OCI-LY7 (cell line): ENCODE measurements at regions not wholly inside any gene's neighbourhood (a gene's known extent, or its start where the extent isn't known, plus 50 kb on each side); places are given as distances from the start of the nearest gene placed in this dataset.

ENCODE experiments used
- BruUV-seq: library from RNA; stranded (reverse); fragments of 400-500 nt; replicated peaks from 2 replicates; lab custom pipeline; 2021; lab: Mats Ljungman, UMichigan
- CTCF ChIA-PET: fragments of 300-600 bp; sonication (Branson Sonifier 250); formaldehyde crosslinking; loops from one replicate; lab custom pipeline; 2022; ENCODE audit warnings: antibody characterized with exemption; ENCODE audit not compliant: unreplicated experiment; lab: Charles Lee
- POLR2A ChIA-PET: fragments of 300-600 bp; sonication (Branson Sonifier 250); formaldehyde crosslinking; loops from one replicate; lab custom pipeline; 2022; ENCODE audit warnings: antibody characterized with exemption; lab: Charles Lee
- DNase-seq: peaks from one replicate; pipeline ENCODE4 v3.0.0-alpha.2; 2015; ENCODE audit warnings: low spot score
- H2AFZ ChIP-seq: fragments of 200-600 bp; sonication (generic), shearing (Covaris generic); 2 replicates; pipeline ENCODE4 v1.6.1; 2014; ENCODE audit warnings: mild to moderate bottlenecking, antibody characterized with exemption, low read length, moderate library complexity
- H3K27ac ChIP-seq: fragments of 200-600 bp; sonication (generic); 2 replicates; pipeline ENCODE4 v1.5.1; 2014; ENCODE audit warnings: mixed run types, low read depth, mild to moderate bottlenecking, moderate library complexity, low read length, inconsistent platforms; ENCODE audit not compliant: poor library complexity, severe bottlenecking
- H3K36me3 ChIP-seq: fragments of 200-600 bp; sonication (generic); 2 replicates; pipeline ENCODE4 v1.6.1; 2014; ENCODE audit warnings: mild to moderate bottlenecking, antibody characterized with exemption, low read length, moderate library complexity, mixed read lengths; ENCODE audit not compliant: insufficient read depth
- H3K4me1 ChIP-seq: fragments of 200-600 bp; sonication (generic); 2 replicates; pipeline ENCODE4 v1.5.1; 2014; ENCODE audit warnings: mild to moderate bottlenecking, low read length; ENCODE audit not compliant: insufficient read depth, poor library complexity, severe bottlenecking
- H3K4me2 ChIP-seq: fragments of 200-600 bp; sonication (generic); 2 replicates; pipeline ENCODE4 v1.6.1; 2014; ENCODE audit warnings: mild to moderate bottlenecking, low read length
- H3K4me3 ChIP-seq: fragments of 200-600 bp; sonication (generic); 2 replicates; pipeline ENCODE4 v1.5.1; 2014; ENCODE audit warnings: mild to moderate bottlenecking, low read depth, low read length; ENCODE audit not compliant: poor library complexity, severe bottlenecking
- H3K79me2 ChIP-seq: fragments of 200-600 bp; sonication (generic); 2 replicates; pipeline ENCODE4 v1.6.1; 2016; ENCODE audit warnings: low read depth, mild to moderate bottlenecking, low read length, moderate library complexity, mixed read lengths; ENCODE audit not compliant: insufficient read depth
- H3K9me2 ChIP-seq: fragments of 200-600 bp; sonication (generic); 2 replicates; pipeline ENCODE4 v1.6.1; 2016; ENCODE audit warnings: mild to moderate bottlenecking, low read length, mixed read lengths; ENCODE audit not compliant: insufficient read depth
- H3K9me3 ChIP-seq: fragments of 200-600 bp; sonication (generic); 2 replicates; pipeline ENCODE4 v1.6.1; 2014; ENCODE audit warnings: mild to moderate bottlenecking, mixed run types, low read length, mixed read lengths
- H4K20me1 ChIP-seq: fragments of 200-600 bp; sonication (generic); 2 replicates; pipeline ENCODE4 v1.6.1; 2014; ENCODE audit warnings: mild to moderate bottlenecking, antibody characterized with exemption, low read length, moderate library complexity, mixed read lengths; ENCODE audit not compliant: insufficient read depth
- CTCF ChIP-seq: fragments of 200-600 bp; sonication (generic); conservative IDR thresholded peaks from 2 replicates; pipeline ENCODE4 v1.5.1; 2014; ENCODE audit warnings: mild to moderate bottlenecking, antibody characterized with exemption, low read length, moderate library complexity, mixed read lengths
- EZH2phosphoT487 ChIP-seq: fragments of 200-600 bp; sonication (generic); IDR thresholded peaks from 2 replicates; pipeline ENCODE4 v1.6.1; 2018; ENCODE audit warnings: low read depth, borderline replicate concordance, mild to moderate bottlenecking, mixed run types, antibody characterized with exemption, low read length, moderate library complexity, mixed read lengths
- intact Hi-C: fragments of 100-400 bp; cut with micrococcal nuclease; formaldehyde crosslinking; loops from one replicate; pipeline ENCODE4 v1.10.0; 2022; ENCODE audit not compliant: unreplicated experiment

DNA sequence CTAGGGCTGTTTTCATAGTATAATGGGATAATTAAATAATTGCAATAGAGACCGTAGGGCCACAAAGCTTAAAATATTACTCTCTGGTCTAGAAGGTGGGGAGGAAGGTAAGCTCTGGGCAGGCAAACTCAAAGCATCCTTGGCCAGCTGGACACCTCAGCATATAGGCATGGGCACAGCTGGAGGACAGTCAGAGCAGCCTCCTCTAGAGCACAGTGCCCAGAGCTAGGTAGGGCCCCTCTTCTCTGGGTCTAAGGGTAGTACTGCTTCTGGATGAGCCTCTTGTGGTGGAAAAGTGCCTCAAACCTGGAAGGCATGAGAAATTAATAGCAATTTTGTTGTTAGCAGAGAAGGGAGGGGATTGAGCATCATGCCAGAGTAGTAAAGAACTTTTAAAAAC, 116.9 kb upstream of the FOXN2 start:
- no peak for DNase-seq
- Histone ChIP-seq H3K9me2 (no peaks in the 10 kb centered on the region), H3K36me3 (no peaks in the 10 kb centered on the region), H3K27ac (no peak overlapping the region), H3K79me2 (no peaks in the 10 kb centered on the region), H3K4me1 (no peaks in the 10 kb centered on the region), H3K4me3 (no peak overlapping the region), H3K4me2 (no peak overlapping the region), H2AFZ (no peak overlapping the region), H3K9me3 (no peaks in the 10 kb centered on the region), H4K20me1 (no peaks in the 10 kb centered on the region)
- CTCF ChIA-PET, result no interaction called here
- TF ChIP-seq CTCF (no peak), EZH2phosphoT487 (no peak)
- POLR2A ChIA-PET, result no interaction called here
- BruUV-seq, result no TSS peak
- intact Hi-C loops, result no loop called here

DNA sequence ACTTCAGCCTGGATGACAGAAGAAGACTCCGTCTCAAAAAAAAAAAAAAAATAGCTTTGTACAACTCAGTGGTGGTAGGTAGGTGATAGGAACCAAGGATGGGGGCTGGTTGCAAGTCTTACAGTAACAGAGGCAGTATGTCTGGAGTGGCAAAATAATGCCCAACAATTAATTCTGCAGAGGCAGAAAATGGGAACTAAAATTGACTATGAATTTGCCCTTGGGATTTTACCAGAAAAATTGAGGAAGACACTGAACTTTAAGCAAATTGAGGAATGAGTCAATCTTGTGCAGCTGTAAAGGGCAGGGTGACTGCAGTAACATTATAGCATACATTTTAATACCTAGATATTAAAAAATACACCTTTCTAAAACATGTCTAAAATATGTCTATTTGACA, 116.1 kb upstream of the FOXN2 start:
- Histone ChIP-seq H3K4me2 (no peak overlapping the region), H3K4me1 (no peaks in the 10 kb centered on the region), H3K79me2 (no peaks in the 10 kb centered on the region), H3K9me2 (no peaks in the 10 kb centered on the region), H3K9me3 (no peaks in the 10 kb centered on the region), H3K4me3 (no peak overlapping the region), H4K20me1 (no peaks in the 10 kb centered on the region), H2AFZ (no peak overlapping the region), H3K36me3 (no peaks in the 10 kb centered on the region), H3K27ac (no peak overlapping the region)
- TF ChIP-seq EZH2phosphoT487, result no peak
- TF ChIP-seq CTCF, result no peak
- BruUV-seq, result no TSS peak
- intact Hi-C loops, result no loop called here
- DNase-seq, result no peak
- ChIA-PET POLR2A (interaction anchor here (0.6 kb wide), 1 partner anchor 90 kb away, joined by 3 read pairs; no protein-coding TSS in a partner anchor), CTCF (interaction anchor here (0.6 kb wide), 2 partner anchors 62 to 406 kb away, joined by 3 read pairs; no protein-coding TSS in a partner anchor)

DNA sequence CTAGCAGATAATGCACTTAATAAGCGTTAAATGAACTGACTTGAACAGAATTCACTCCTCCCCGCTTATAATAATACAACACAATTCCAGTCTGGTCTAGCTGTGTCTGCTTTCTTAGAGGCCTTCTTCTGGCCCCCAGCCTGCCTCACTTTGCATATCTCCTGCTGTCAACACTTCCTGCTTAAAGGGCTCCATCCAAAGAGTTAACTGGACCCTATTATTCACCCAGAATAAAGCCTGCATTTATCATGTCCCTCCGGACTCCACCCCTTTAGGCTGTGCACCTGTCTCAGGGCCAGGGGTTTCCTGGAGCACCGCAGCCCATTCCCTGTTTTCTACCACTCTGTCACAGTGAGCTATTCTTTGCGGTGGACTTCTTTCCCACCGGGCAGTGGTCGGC, 115.4 kb upstream of the FOXN2 start:
- intact Hi-C loops, result no loop called here
- no peaks in the 10 kb centered on the region for H4K20me1 ChIP-seq
- no peaks in the 10 kb centered on the region for H3K9me3 ChIP-seq
- DNase-seq, result no peak
- TF ChIP-seq EZH2phosphoT487 (no peak), CTCF (no peak)
- no TSS peak for BruUV-seq
- H3K4me3 ChIP-seq, result no peak overlapping the region
- no peak overlapping the region for H3K27ac ChIP-seq
- no peak overlapping the region for H2AFZ ChIP-seq
- no peaks in the 10 kb centered on the region for H3K36me3 ChIP-seq
- ChIA-PET POLR2A (interaction anchor here (0.6 to 0.7 kb wide), 2 partner anchors 8 to 26 kb away, joined by 4 to 6 read pairs; no protein-coding TSS in a partner anchor), CTCF (no interaction called here)
- H3K79me2 ChIP-seq, result no peaks in the 10 kb centered on the region
- no peak overlapping the region for H3K4me2 ChIP-seq
- H3K4me1 ChIP-seq, result no peaks in the 10 kb centered on the region
- no peaks in the 10 kb centered on the region for H3K9me2 ChIP-seq
